CD4-positive, alpha-beta T cell treated with Interleukin-12 subunit alpha and Interleukin-12 subunit beta, for 1 hour (primary cell): ENCODE measurements at regions not wholly inside any gene's neighbourhood (a gene's known extent, or its start where the extent isn't known, plus 50 kb on each side); places are given as distances from the start of the nearest gene placed in this dataset.

Experiments
- DNase-seq: peaks from one replicate; pipeline ENCODE4 v3.0.0-alpha.2; 2020

- DNase-seq, result no peak
Observed at GRCh38 chr22:47738472-47739013, 976.1 kb downstream of the TBC1D22A start.

- DNase-seq, result no peak
Observed at GRCh38 chr22:47736186-47737034, 974.0 kb downstream of the TBC1D22A start.

- DNase-seq, result no peak
Observed at GRCh38 chr22:47734511-47734910, 972.1 kb downstream of the TBC1D22A start.

GRCh38 chr22:47727641-47728040 lies 965.2 kb downstream of the TBC1D22A start:
- no peak for DNase-seq

GRCh38 chr22:47724751-47725150 lies 962.3 kb downstream of the TBC1D22A start:
- no peak for DNase-seq

GRCh38 chr22:47724030-47724429 lies 961.6 kb downstream of the TBC1D22A start:
- DNase-seq, result no peak

- no peak for DNase-seq
Observed at GRCh38 chr22:47718337-47718736, 955.9 kb downstream of the TBC1D22A start.

- no peak for DNase-seq
Observed at GRCh38 chr22:47716890-47717615, 954.6 kb downstream of the TBC1D22A start.

GRCh38 chr22:47715866-47716578 lies 953.6 kb downstream of the TBC1D22A start:
- DNase-seq, result no peak

- DNase-seq, result no peak
Observed at GRCh38 chr22:47713941-47714340, 951.5 kb downstream of the TBC1D22A start.

GRCh38 chr22:47710135-47710534 lies 947.7 kb downstream of the TBC1D22A start:
- DNase-seq, result no peak

GRCh38 chr22:47705350-47705749 lies 942.9 kb downstream of the TBC1D22A start:
- no peak for DNase-seq

- DNase-seq, result no peak
Observed at GRCh38 chr22:47698906-47699305, 936.5 kb downstream of the TBC1D22A start.

- no peak for DNase-seq
Observed at GRCh38 chr22:47697861-47698260, 935.4 kb downstream of the TBC1D22A start.

- DNase-seq, result no peak
Observed at GRCh38 chr22:47696776-47697175, 934.3 kb downstream of the TBC1D22A start.

GRCh38 chr22:47695176-47695575 lies 932.7 kb downstream of the TBC1D22A start:
- no peak for DNase-seq

- no peak for DNase-seq
Observed at GRCh38 chr22:47694536-47695130, 932.2 kb downstream of the TBC1D22A start.

- no peak for DNase-seq
Observed at GRCh38 chr22:47693606-47694005, 931.2 kb downstream of the TBC1D22A start.

- DNase-seq, result no peak
Observed at GRCh38 chr22:47692811-47693210, 930.4 kb downstream of the TBC1D22A start.

GRCh38 chr22:47691152-47691895 lies 928.9 kb downstream of the TBC1D22A start:
- no peak for DNase-seq

GRCh38 chr22:47690586-47690985 lies 928.1 kb downstream of the TBC1D22A start:
- no peak for DNase-seq

- DNase-seq, result no peak
Observed at GRCh38 chr22:47690166-47690565, 927.7 kb downstream of the TBC1D22A start.
